SK-N-SH treated with all-trans-retinoic acid at 6 μM for 48 hours (cell line): ENCODE measurements at regions not wholly inside any gene's neighbourhood (a gene's known extent, or its start where the extent isn't known, plus 50 kb on each side); places are given as distances from the start of the nearest gene placed in this dataset.

Source experiments
- ATAC-seq: fragments of 200-7000 bp; cut with Tn5 transposase; 3 replicates; pipeline ENCODE4 v1.9.1; 2020; ENCODE audit warnings: mild to moderate bottlenecking, moderate library complexity
- ARNTL ChIP-seq: fragments of 450-650 bp; formaldehyde crosslinking; IDR thresholded peaks from 2 replicates; pipeline ENCODE4 v1.5.0; 2020; ENCODE audit warnings: low read depth, mild to moderate bottlenecking, moderate library complexity, borderline replicate concordance
- BACH2 ChIP-seq: fragments of 250-450 bp; sonication (Bioruptor Pico); IDR thresholded peaks from 2 replicates; pipeline ENCODE4 v1.9.0; 2021; ENCODE audit warnings: mild to moderate bottlenecking, borderline replicate concordance
- CSDC2 ChIP-seq: fragments of 250-450 bp; sonication (Bioruptor Pico); IDR thresholded peaks from 2 replicates; pipeline ENCODE4 v1.5.0; 2020; ENCODE audit warnings: mild to moderate bottlenecking, moderate library complexity
- ESRRG ChIP-seq: fragments of 250-450 bp; sonication (Bioruptor Pico); IDR thresholded peaks from 2 replicates; pipeline ENCODE4 v1.6.1; 2021; ENCODE audit warnings: mild to moderate bottlenecking
- ISL1 ChIP-seq: fragments of 250-450 bp; sonication (Bioruptor Pico); IDR thresholded peaks from 2 replicates; pipeline ENCODE4 v2.1.2; 2022; ENCODE audit warnings: mild to moderate bottlenecking, moderate library complexity
- OSR1 ChIP-seq: fragments of 250-450 bp; sonication (Bioruptor Pico); IDR thresholded peaks from 2 replicates; pipeline ENCODE4 v1.8.0; 2022; ENCODE audit warnings: moderate library complexity, mild to moderate bottlenecking, inconsistent platforms
- PPARA ChIP-seq: fragments of 250-450 bp; sonication (Bioruptor Pico); IDR thresholded peaks from 2 replicates; pipeline ENCODE4 v1.5.0; 2020; ENCODE audit warnings: mild to moderate bottlenecking, borderline replicate concordance
- RARB ChIP-seq: fragments of 250-450 bp; sonication (Bioruptor Pico); IDR thresholded peaks from 2 replicates; pipeline ENCODE4 v1.8.0; 2021; ENCODE audit warnings: mild to moderate bottlenecking, moderate library complexity
- SNAI2 ChIP-seq: fragments of 250-450 bp; sonication (Bioruptor Pico); IDR thresholded peaks from 2 replicates; pipeline ENCODE4 v1.5.0; 2020; ENCODE audit warnings: mild to moderate bottlenecking, moderate library complexity
- TCF4 ChIP-seq: fragments of 250-450 bp; sonication (Bioruptor Pico); IDR thresholded peaks from 2 replicates; pipeline ENCODE4 v1.8.0; 2021; ENCODE audit warnings: mild to moderate bottlenecking, moderate library complexity, borderline replicate concordance
- TOX ChIP-seq: fragments of 250-450 bp; sonication (Bioruptor Pico); IDR thresholded peaks from 2 replicates; pipeline ENCODE4 v1.8.0; 2021; ENCODE audit warnings: mild to moderate bottlenecking, moderate library complexity, borderline replicate concordance
- ZC3H10 ChIP-seq: fragments of 250-450 bp; sonication (Bioruptor Pico); IDR thresholded peaks from 2 replicates; pipeline ENCODE4 v1.5.1; 2021; ENCODE audit warnings: mild to moderate bottlenecking, moderate library complexity
- ZFP3 ChIP-seq: fragments of 250-450 bp; sonication (Bioruptor Pico); IDR thresholded peaks from 2 replicates; pipeline ENCODE4 v1.5.0; 2020; ENCODE audit warnings: mild to moderate bottlenecking, moderate library complexity
- ZFP30 ChIP-seq: fragments of 450-650 bp; formaldehyde crosslinking; IDR thresholded peaks from 2 replicates; pipeline ENCODE4 v1.5.0; 2022; ENCODE audit warnings: mild to moderate bottlenecking, moderate library complexity
- ZNF565 ChIP-seq: fragments of 450-650 bp; formaldehyde crosslinking; conservative IDR thresholded peaks from 2 replicates; pipeline ENCODE4 v1.5.0; 2020; ENCODE audit warnings: low read depth, mild to moderate bottlenecking, moderate library complexity
- ZNF70 ChIP-seq: fragments of 450-650 bp; formaldehyde crosslinking; IDR thresholded peaks from 2 replicates; pipeline ENCODE4 v1.5.0; 2020; ENCODE audit warnings: mild to moderate bottlenecking, moderate library complexity
- ZNF8 ChIP-seq: fragments of 450-650 bp; formaldehyde crosslinking; IDR thresholded peaks from 2 replicates; pipeline ENCODE4 v1.5.0; 2020; ENCODE audit warnings: mild to moderate bottlenecking, moderate library complexity
- TF ChIP-seq, protein P1 (sequence below): fragments of 250-450 bp; sonication (Bioruptor Pico); IDR thresholded peaks from 2 replicates; pipeline ENCODE4 v1.5.1; 2020; ENCODE audit warnings: low read depth, mild to moderate bottlenecking, moderate library complexity
- TF ChIP-seq, protein P2 (sequence below): fragments of 250-450 bp; sonication (Bioruptor Pico); IDR thresholded peaks from 2 replicates; pipeline ENCODE4 v1.5.0; 2020; ENCODE audit warnings: mild to moderate bottlenecking, moderate library complexity
- TF ChIP-seq, protein P3 (sequence below): fragments of 250-450 bp; sonication (Bioruptor Pico); IDR thresholded peaks from 2 replicates; pipeline ENCODE4 v1.8.0; 2020; ENCODE audit warnings: mild to moderate bottlenecking, moderate library complexity, borderline replicate concordance
- TF ChIP-seq, protein P4 (sequence below): fragments of 250-450 bp; sonication (Bioruptor Pico); IDR thresholded peaks from 2 replicates; pipeline ENCODE4 v1.8.0; 2021; ENCODE audit warnings: low read depth, mild to moderate bottlenecking, moderate library complexity, borderline replicate concordance

DNA sequence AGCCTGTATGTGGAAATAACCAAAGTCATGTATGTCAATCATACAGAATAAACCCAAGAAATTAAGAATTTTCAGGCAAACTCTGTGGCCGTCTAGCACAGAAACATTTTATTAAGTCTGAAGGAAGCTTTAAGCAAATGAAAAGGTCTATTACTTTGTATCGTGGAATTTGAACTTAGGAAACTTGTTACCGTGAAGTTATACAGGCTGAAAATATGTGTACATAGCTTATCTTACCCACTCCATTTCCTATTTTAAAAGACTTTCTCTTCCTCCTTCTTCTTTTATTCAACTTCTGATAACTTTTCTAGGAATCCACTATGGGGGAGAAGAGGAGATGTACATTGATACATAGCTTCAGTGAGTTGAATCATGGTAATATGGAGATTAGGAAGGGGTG, 108.3 kb downstream of the AGTR2 start (continued):
- no peak for TF ChIP-seq ZNF8 (CRISPR knock-in tag)
- TF ChIP-seq TCF4 (CRISPR knock-in tag) = no peak
- TF ChIP-seq ZNF565 (CRISPR knock-in tag) = no peak

DNA sequence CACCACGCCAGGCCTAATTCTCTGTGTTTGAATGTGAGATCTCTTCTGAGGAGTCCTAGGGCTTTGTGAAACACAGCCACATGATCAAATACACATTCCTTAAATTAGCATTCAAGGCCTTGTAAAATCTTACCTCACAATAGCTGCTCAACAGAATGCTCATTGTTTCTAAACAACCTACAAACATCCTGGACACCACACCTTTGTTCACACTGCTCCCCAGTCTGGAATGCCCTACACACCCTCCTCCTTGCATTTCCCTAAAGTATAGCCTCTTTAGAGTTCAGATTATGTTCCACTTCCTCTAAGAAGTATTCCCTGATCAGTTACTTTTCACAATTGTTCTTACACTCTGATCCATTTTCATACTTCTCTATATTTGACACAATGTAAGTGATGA, 110.6 kb downstream of the AGTR2 start:
- ATAC-seq = no peak

DNA sequence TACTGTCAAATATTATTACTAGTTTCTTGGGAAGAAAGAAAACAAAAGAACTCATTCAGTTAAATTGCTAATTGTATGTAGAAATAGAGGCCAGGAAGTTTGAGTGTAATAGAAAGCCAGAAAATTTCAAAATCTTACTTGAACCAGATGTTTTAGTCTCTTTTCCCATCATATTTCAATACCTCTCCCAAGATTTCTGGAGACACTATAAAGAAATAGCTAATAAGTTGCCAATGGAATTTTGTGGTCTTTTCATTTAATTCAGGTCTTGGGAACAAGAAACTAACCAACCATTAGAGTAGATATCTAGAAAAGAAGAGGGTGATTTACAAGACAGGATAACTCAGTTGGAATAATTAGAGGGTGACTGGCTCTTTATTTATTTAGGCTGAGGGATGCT, 112.2 kb downstream of the AGTR2 start:
- no peak for ATAC-seq
- TF ChIP-seq ZNF8 (CRISPR knock-in tag) = no peak

More for the DNA sequence above, 110.6 kb downstream of the AGTR2 start:
- TF ChIP-seq ZNF8 (CRISPR knock-in tag) = no peak
- no peak for TF ChIP-seq SNAI2 (CRISPR knock-in tag)
- TF ChIP-seq, protein P1, sequence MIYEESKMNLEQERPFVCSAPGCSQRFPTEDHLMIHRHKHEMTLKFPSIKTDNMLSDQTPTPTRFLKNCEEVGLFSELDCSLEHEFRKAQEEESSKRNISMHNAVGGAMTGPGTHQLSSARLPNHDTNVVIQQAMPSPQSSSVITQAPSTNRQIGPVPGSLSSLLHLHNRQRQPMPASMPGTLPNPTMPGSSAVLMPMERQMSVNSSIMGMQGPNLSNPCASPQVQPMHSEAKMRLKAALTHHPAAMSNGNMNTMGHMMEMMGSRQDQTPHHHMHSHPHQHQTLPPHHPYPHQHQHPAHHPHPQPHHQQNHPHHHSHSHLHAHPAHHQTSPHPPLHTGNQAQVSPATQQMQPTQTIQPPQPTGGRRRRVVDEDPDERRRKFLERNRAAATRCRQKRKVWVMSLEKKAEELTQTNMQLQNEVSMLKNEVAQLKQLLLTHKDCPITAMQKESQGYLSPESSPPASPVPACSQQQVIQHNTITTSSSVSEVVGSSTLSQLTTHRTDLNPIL (CRISPR knock-in tag) = no peak
- TF ChIP-seq ZFP30 = no peak
- TF ChIP-seq ISL1 (CRISPR knock-in tag) = no peak
- no peak for TF ChIP-seq BACH2
- TF ChIP-seq ZNF565 (CRISPR knock-in tag) = no peak
- TF ChIP-seq ESRRG (CRISPR knock-in tag) = no peak
- TF ChIP-seq, protein P2, sequence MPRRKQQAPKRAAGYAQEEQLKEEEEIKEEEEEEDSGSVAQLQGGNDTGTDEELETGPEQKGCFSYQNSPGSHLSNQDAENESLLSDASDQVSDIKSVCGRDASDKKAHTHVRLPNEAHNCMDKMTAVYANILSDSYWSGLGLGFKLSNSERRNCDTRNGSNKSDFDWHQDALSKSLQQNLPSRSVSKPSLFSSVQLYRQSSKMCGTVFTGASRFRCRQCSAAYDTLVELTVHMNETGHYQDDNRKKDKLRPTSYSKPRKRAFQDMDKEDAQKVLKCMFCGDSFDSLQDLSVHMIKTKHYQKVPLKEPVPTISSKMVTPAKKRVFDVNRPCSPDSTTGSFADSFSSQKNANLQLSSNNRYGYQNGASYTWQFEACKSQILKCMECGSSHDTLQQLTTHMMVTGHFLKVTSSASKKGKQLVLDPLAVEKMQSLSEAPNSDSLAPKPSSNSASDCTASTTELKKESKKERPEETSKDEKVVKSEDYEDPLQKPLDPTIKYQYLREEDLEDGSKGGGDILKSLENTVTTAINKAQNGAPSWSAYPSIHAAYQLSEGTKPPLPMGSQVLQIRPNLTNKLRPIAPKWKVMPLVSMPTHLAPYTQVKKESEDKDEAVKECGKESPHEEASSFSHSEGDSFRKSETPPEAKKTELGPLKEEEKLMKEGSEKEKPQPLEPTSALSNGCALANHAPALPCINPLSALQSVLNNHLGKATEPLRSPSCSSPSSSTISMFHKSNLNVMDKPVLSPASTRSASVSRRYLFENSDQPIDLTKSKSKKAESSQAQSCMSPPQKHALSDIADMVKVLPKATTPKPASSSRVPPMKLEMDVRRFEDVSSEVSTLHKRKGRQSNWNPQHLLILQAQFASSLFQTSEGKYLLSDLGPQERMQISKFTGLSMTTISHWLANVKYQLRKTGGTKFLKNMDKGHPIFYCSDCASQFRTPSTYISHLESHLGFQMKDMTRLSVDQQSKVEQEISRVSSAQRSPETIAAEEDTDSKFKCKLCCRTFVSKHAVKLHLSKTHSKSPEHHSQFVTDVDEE (CRISPR knock-in tag) = no peak
- TF ChIP-seq ZFP3 (CRISPR knock-in tag) = no peak
- no peak for TF ChIP-seq TOX (CRISPR knock-in tag)
- TF ChIP-seq ZNF70 (CRISPR knock-in tag) = no peak
- no peak for TF ChIP-seq PPARA
- no peak for TF ChIP-seq ZC3H10 (CRISPR knock-in tag)
- TF ChIP-seq OSR1 (CRISPR knock-in tag) = no peak
- TF ChIP-seq CSDC2 (CRISPR knock-in tag) = no peak
- TF ChIP-seq ARNTL (CRISPR knock-in tag) = no peak
- no peak for TF ChIP-seq TCF4 (CRISPR knock-in tag)
- TF ChIP-seq, protein P3, sequence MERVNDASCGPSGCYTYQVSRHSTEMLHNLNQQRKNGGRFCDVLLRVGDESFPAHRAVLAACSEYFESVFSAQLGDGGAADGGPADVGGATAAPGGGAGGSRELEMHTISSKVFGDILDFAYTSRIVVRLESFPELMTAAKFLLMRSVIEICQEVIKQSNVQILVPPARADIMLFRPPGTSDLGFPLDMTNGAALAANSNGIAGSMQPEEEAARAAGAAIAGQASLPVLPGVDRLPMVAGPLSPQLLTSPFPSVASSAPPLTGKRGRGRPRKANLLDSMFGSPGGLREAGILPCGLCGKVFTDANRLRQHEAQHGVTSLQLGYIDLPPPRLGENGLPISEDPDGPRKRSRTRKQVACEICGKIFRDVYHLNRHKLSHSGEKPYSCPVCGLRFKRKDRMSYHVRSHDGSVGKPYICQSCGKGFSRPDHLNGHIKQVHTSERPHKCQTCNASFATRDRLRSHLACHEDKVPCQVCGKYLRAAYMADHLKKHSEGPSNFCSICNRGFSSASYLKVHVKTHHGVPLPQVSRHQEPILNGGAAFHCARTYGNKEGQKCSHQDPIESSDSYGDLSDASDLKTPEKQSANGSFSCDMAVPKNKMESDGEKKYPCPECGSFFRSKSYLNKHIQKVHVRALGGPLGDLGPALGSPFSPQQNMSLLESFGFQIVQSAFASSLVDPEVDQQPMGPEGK (CRISPR knock-in tag) = no peak
- TF ChIP-seq, protein P4, sequence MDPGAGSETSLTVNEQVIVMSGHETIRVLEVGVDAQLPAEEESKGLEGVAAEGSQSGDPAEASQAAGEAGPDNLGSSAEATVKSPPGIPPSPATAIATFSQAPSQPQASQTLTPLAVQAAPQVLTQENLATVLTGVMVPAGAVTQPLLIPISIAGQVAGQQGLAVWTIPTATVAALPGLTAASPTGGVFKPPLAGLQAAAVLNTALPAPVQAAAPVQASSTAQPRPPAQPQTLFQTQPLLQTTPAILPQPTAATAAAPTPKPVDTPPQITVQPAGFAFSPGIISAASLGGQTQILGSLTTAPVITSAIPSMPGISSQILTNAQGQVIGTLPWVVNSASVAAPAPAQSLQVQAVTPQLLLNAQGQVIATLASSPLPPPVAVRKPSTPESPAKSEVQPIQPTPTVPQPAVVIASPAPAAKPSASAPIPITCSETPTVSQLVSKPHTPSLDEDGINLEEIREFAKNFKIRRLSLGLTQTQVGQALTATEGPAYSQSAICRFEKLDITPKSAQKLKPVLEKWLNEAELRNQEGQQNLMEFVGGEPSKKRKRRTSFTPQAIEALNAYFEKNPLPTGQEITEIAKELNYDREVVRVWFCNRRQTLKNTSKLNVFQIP (CRISPR knock-in tag) = no peak

DNA sequence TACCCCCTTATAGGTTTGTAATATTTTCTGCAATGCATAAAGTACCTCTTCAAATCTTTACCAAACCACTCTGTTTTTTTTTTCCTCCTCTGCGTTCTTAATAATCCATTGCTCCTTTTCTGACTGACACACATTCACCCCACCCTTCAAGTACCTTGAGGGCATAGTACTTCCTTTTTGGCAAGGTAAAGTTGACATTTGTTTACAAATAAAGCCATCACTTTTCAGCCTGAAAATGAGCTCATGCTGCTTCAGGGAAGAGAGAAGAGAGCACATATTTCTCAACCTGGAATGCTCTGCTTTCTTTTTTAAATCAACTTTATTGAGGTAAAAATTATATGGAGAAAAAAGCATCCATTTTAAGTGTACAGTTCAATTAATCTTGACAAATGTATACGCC, 113.9 kb downstream of the AGTR2 start:
- TF ChIP-seq OSR1 (CRISPR knock-in tag) (no peak), RARB (no peak), ZFP30 (no peak)
- TF ChIP-seq, protein P2 (CRISPR knock-in tag) = no peak
- TF ChIP-seq, all 23 proteins: peak for 0
- no peak for ATAC-seq
